ENCODE measurements at regions not wholly inside any gene's neighbourhood (a gene's known extent, or its start where the extent isn't known, plus 50 kb on each side); places are given as distances from the start of the nearest gene placed in this dataset.
"Not testable (repeated sequence)": the region's sequence is repeated elsewhere in the genome, so short reads cannot be mapped to it uniquely, and the experiment has no call there.

DNA sequence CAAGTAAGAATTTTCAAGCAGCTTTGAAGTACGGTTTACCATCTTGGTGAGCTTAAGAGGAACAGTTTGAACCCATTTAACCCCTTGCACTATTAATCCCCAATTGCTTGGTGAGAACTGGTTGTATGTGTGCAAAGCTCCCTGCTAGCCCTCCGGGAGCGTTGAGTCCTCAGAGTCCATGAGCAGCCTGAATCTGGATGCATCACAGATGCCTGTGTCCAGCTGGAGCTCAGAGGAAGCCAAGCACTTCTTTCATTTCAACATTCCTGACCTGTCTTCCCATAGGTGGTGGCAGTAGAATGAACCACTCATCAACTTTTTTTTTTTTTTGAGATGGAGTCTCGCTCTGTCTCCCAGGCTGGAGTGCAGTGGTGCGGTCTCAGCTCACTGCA lies 199.9 kb upstream of the IRF2BP2 start:
- not testable (repeated sequence) for DNase-seq (ENCODE audit: low spot score); H3K4me1 ChIP-seq (ENCODE audit: insufficient read depth, poor library complexity, severe bottlenecking); H3K36me3 ChIP-seq (ENCODE audit: low read depth); ATAC-seq (ENCODE audit: low read depth); H3K4me3 ChIP-seq (ENCODE audit: severe bottlenecking); H3K27ac ChIP-seq (ENCODE audit: poor library complexity, severe bottlenecking); H3K9me3 ChIP-seq (ENCODE audit: severe bottlenecking); H3K27me3 ChIP-seq (ENCODE audit: insufficient read depth, poor library complexity, severe bottlenecking)

DNA sequence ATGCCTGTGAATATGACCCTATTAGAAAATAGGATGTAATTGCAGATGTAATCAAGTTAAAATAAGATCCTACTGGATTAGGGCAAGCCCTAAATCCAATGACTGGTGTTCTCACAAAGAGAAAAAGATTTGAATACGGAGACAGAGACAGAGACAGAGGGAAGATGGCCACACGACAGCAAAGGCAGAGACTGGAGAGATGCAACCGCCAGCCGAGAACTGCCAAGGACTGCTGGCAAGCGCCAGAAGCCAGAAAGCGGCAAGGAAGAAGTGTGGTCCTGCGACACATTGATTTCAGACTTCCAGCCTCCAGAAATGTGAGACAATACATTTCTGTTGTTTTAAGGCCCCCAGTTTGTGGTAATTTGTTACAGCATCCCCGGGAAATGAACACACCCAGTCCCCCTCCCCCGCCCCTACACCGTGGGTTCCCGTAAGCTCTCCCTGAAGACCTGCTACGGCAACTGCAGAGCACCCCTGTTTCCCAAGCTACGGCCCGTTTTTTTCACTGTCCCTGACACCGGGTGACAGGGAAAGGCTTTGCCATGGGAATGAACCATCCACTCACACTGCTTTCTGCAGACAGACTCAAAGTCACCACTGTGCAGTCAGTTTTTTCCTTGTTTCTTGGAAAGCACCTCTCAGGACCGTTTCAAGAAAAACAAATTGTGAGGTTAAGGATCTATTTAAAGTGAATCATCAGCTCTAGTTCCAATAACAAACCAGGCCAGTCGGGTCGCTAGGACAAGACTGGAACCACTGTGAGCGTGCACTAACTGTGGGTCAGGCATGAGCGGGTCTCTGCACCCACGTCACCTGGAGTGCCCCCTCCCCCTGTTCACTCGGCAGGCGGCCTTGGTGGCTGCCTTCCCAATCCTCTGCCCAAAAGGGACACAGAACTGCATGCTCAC lies 199.2 kb upstream of the IRF2BP2 start:
- not testable (repeated sequence) for H3K9me3 ChIP-seq (ENCODE audit: severe bottlenecking); ATAC-seq (ENCODE audit: low read depth); H3K4me1 ChIP-seq (ENCODE audit: insufficient read depth, poor library complexity, severe bottlenecking); H3K27ac ChIP-seq (ENCODE audit: poor library complexity, severe bottlenecking); H3K4me3 ChIP-seq (ENCODE audit: severe bottlenecking); H3K36me3 ChIP-seq (ENCODE audit: low read depth); H3K27me3 ChIP-seq (ENCODE audit: insufficient read depth, poor library complexity, severe bottlenecking); DNase-seq (ENCODE audit: low spot score)

DNA sequence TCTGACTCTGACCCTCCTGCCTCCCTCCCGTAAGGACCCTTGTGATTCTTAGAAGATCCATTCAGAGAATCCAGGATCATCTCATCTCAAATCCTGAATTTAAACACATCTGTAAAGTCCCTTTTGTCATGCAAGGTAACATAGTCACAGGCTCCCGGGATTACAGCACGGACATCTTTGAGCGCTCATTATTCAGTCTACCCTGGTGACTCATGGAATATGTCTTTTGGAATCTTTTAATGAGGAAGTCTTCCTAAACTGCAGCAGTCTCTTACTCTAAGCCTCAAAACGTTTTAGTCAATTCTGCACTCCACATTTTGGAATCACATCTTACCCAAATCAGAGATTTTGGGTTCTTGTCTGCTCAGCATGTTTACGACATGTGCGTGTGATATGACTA lies 198.5 kb upstream of the IRF2BP2 start:
- H3K4me3 ChIP-seq (ENCODE audit: severe bottlenecking); H3K9me3 ChIP-seq (ENCODE audit: severe bottlenecking); H3K27ac ChIP-seq (ENCODE audit: poor library complexity, severe bottlenecking); DNase-seq (ENCODE audit: low spot score); H3K27me3 ChIP-seq (ENCODE audit: insufficient read depth, poor library complexity, severe bottlenecking); ATAC-seq (ENCODE audit: low read depth); H3K4me1 ChIP-seq (ENCODE audit: insufficient read depth, poor library complexity, severe bottlenecking); H3K36me3 ChIP-seq (ENCODE audit: low read depth): not testable (repeated sequence)

DNA sequence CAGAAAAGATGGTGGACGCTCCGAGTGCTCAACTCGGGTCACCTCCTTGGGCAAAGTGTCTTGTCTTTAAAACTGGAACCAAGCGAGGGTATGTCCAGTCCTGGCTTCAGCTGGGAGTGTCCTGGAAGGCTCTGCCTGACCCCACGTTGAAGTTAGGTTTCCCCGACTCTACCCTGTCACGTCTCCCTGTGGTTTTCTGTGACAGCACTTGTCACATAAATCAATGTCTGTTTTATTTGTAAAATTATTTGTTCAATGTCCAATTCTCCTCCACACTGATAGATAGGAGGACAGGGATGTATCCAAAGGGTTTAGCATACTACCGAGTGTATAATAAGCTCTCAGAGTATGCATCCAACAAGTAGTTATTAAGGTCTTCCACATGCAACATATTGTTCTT lies 197.7 kb upstream of the IRF2BP2 start:
- not testable (repeated sequence) for H3K4me1 ChIP-seq (ENCODE audit: insufficient read depth, poor library complexity, severe bottlenecking); H3K4me3 ChIP-seq (ENCODE audit: severe bottlenecking); ATAC-seq (ENCODE audit: low read depth); H3K27ac ChIP-seq (ENCODE audit: poor library complexity, severe bottlenecking); DNase-seq (ENCODE audit: low spot score); H3K9me3 ChIP-seq (ENCODE audit: severe bottlenecking); H3K36me3 ChIP-seq (ENCODE audit: low read depth); H3K27me3 ChIP-seq (ENCODE audit: insufficient read depth, poor library complexity, severe bottlenecking)

DNA sequence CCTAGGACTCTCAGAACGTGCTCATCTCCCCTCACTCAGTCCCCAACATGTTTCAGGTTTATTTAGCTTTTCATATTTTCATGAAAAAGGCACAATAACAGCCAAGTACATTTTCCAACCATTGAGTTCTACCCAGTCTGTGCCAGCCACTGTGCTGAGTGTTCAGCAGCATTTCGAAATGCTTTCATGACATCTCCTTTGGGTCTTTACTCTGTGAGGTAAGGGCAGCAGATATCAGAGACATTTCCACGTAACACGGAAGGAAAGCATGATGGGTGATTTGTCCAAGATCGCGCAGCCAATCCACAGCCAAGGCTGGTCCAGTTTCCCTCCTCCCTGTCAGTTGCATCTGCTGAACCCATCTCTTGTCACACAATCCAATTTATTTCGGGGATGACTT lies 192.6 kb upstream of the IRF2BP2 start:
- not testable (repeated sequence) for H3K4me1 ChIP-seq (ENCODE audit: insufficient read depth, poor library complexity, severe bottlenecking); H3K27me3 ChIP-seq (ENCODE audit: insufficient read depth, poor library complexity, severe bottlenecking); H3K36me3 ChIP-seq (ENCODE audit: low read depth); DNase-seq (ENCODE audit: low spot score); H3K9me3 ChIP-seq (ENCODE audit: severe bottlenecking); H3K4me3 ChIP-seq (ENCODE audit: severe bottlenecking); ATAC-seq (ENCODE audit: low read depth); H3K27ac ChIP-seq (ENCODE audit: poor library complexity, severe bottlenecking)

DNA sequence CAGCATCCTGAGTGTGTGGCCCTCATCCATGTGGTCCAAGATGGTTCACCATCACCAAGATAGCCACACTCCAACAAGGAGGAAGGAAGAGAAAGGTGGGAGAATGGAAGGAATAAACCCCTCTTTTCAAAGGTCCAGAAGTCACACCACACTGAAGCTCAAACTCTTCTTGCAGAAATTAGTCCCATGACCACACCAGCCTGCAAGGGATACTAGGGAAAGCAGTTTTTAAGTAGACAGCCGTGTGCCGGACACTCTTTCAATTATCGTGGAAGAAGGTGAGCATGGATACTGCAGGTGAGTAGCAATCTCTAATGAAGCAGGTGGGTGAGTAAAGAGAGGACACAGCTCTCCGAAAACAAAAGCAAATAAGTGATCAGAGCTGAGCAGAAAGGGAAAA lies 191.7 kb upstream of the IRF2BP2 start:
- H3K27me3 ChIP-seq (ENCODE audit: insufficient read depth, poor library complexity, severe bottlenecking); H3K9me3 ChIP-seq (ENCODE audit: severe bottlenecking); ATAC-seq (ENCODE audit: low read depth); H3K36me3 ChIP-seq (ENCODE audit: low read depth); DNase-seq (ENCODE audit: low spot score); H3K4me3 ChIP-seq (ENCODE audit: severe bottlenecking); H3K4me1 ChIP-seq (ENCODE audit: insufficient read depth, poor library complexity, severe bottlenecking); H3K27ac ChIP-seq (ENCODE audit: poor library complexity, severe bottlenecking): not testable (repeated sequence)

DNA sequence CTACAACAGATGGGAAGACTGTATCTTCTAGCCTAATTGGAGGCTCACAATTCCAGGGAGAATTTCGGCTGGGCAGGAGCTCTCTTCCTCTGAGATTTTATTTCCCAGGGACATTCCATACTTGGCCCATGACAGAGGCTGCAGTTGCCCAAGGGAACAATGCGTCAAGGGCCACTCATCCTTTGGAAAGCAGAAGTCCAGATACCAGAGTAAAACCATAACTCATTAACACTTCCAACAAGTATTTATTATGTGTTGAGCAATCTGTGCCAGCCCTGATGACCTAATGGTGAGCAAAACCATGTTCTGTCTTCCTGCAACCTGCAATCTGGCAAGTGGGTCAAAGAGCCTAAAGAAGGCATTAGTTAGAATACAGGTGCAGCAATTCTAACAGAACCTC lies 191.2 kb upstream of the IRF2BP2 start:
- H3K27ac ChIP-seq (ENCODE audit: poor library complexity, severe bottlenecking); H3K9me3 ChIP-seq (ENCODE audit: severe bottlenecking); H3K36me3 ChIP-seq (ENCODE audit: low read depth); H3K27me3 ChIP-seq (ENCODE audit: insufficient read depth, poor library complexity, severe bottlenecking); H3K4me1 ChIP-seq (ENCODE audit: insufficient read depth, poor library complexity, severe bottlenecking); DNase-seq (ENCODE audit: low spot score); H3K4me3 ChIP-seq (ENCODE audit: severe bottlenecking): not testable (repeated sequence)
- ATAC-seq (ENCODE audit: low read depth), result peak; percentile 93

DNA sequence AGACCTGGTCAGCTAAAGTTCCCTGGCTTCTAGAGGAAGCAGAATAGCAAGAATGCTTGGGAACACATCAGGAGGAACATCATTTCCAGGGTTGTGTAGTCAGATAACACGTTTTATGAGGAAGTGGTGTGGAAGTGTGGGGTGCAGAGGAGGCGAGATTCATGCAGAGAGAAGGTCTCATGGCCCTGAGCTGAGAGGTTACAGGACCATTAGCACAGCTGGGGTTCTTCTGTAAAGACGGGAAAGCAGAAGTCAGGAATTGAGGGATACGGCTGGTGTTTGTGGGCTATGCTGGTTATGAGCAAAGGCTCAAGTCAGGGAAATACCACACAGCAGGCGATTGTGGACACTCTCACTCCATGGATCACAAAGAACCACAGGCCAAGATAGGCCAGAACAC lies 190.6 kb upstream of the IRF2BP2 start:
- H3K4me1 ChIP-seq (ENCODE audit: insufficient read depth, poor library complexity, severe bottlenecking); H3K27ac ChIP-seq (ENCODE audit: poor library complexity, severe bottlenecking); DNase-seq (ENCODE audit: low spot score); H3K36me3 ChIP-seq (ENCODE audit: low read depth); H3K4me3 ChIP-seq (ENCODE audit: severe bottlenecking); H3K27me3 ChIP-seq (ENCODE audit: insufficient read depth, poor library complexity, severe bottlenecking); H3K9me3 ChIP-seq (ENCODE audit: severe bottlenecking); ATAC-seq (ENCODE audit: low read depth): not testable (repeated sequence)

DNA sequence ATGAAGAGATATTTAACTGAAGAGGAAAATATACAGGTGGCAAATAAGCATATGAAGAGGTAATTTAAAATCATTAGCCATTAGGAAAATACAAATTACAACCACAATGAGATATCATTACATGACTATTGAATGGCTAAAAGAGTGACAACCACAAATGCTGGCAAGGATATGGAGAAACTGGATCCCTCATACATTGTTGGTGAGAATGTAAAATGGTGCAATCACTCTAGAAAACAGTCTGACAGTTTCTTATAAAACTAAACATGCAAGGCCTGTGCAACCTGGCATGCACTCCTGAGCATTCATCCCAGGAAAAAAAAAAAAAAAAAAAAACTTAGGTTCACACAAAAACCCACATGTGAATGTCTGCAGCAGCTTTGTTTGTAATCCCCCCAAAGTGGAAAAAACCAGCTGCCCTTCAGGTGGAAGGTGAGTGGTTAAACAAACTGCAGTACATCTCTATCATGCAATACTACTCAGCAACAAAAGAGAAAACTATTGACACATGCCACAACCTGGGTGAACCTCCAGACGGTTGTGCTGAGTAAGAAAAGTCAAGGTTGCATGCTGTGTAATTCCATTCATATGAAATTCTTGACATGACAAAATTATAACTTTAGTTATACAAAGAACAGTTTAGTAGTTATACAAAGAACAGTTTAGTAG lies 189.2 kb upstream of the IRF2BP2 start:
- not testable (repeated sequence) for H3K27me3 ChIP-seq (ENCODE audit: insufficient read depth, poor library complexity, severe bottlenecking); H3K4me3 ChIP-seq (ENCODE audit: severe bottlenecking); H3K4me1 ChIP-seq (ENCODE audit: insufficient read depth, poor library complexity, severe bottlenecking); H3K9me3 ChIP-seq (ENCODE audit: severe bottlenecking); ATAC-seq (ENCODE audit: low read depth); DNase-seq (ENCODE audit: low spot score); H3K27ac ChIP-seq (ENCODE audit: poor library complexity, severe bottlenecking); H3K36me3 ChIP-seq (ENCODE audit: low read depth)

DNA sequence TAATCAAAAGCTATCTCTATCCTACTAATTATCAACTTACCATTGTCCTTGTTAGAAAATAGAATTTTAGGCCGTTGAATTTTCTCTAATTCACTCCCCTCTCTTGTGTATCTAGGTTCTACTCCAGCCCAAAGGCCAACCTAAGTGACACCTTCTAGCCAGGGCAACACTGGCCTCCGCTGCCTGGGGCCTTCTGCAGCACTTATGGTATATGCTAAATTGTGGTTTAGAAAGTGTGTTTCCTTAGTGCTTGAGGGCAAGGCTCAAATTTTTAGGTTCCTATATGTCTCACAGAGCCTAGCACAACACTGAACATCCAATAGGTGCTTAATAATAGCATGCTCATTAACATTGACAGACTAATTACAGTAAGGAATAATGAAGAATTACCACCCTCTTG lies 187.2 kb upstream of the IRF2BP2 start:
- not testable (repeated sequence) for H3K36me3 ChIP-seq (ENCODE audit: low read depth); H3K27me3 ChIP-seq (ENCODE audit: insufficient read depth, poor library complexity, severe bottlenecking); H3K27ac ChIP-seq (ENCODE audit: poor library complexity, severe bottlenecking); H3K4me3 ChIP-seq (ENCODE audit: severe bottlenecking); H3K9me3 ChIP-seq (ENCODE audit: severe bottlenecking); ATAC-seq (ENCODE audit: low read depth); H3K4me1 ChIP-seq (ENCODE audit: insufficient read depth, poor library complexity, severe bottlenecking); DNase-seq (ENCODE audit: low spot score)

DNA sequence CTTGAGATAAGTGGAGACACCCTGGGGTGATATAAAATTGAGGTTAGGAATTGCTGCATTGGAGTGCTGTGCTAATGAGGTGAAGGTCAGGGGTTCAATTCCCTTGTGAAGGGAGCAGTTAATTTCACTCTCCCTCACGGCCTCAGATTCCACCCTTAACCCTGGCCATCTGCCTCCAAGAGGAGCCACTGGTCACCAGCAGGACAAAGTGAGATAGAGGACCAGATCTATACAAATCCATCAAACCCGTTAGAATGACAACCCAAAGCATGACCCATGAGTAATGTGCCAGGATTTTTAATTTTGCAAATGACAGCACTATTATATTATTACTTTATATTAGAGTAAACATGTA lies 186.4 kb upstream of the IRF2BP2 start:
- not testable (repeated sequence) for H3K4me3 ChIP-seq (ENCODE audit: severe bottlenecking); H3K9me3 ChIP-seq (ENCODE audit: severe bottlenecking); ATAC-seq (ENCODE audit: low read depth); H3K27ac ChIP-seq (ENCODE audit: poor library complexity, severe bottlenecking); H3K27me3 ChIP-seq (ENCODE audit: insufficient read depth, poor library complexity, severe bottlenecking); H3K4me1 ChIP-seq (ENCODE audit: insufficient read depth, poor library complexity, severe bottlenecking); H3K36me3 ChIP-seq (ENCODE audit: low read depth); DNase-seq (ENCODE audit: low spot score)
